H1 (cell line): ENCODE measurements at regions not wholly inside any gene's neighbourhood (a gene's known extent, or its start where the extent isn't known, plus 50 kb on each side); places are given as distances from the start of the nearest gene placed in this dataset.

Experiments
- CTCF ChIA-PET: fragments of 300-600 bp; sonication (Branson Sonifier 250); formaldehyde crosslinking; loops from one replicate; lab custom pipeline; 2021; ENCODE audit not compliant: partially characterized antibody; lab: Charles Lee
- POLR2A ChIA-PET: fragments of 300-600 bp; sonication (Branson Sonifier 250); formaldehyde crosslinking; loops from one replicate; lab custom pipeline; 2021; ENCODE audit warnings: inconsistent platforms; ENCODE audit not compliant: partially characterized antibody; lab: Charles Lee
- DNase-seq, 2 experiments: peaks; one replicate each; pipeline versions ENCODE4 v3.0.0 to v3.0.0-alpha.2; 2010 to 2022; ENCODE audit warnings: low spot score in 2 of 2, low read depth in 1 of 2, mixed read lengths in 1 of 2
- FAIRE-seq: peaks from 2 replicates; lab custom pipeline; 2011; peaks lifted over from hg19 to GRCh38; lab: Jason Lieb, UNC
- H2AFZ ChIP-seq: 2 replicates; pipeline ENCODE4 v1.8.1; 2012; ENCODE audit warnings: low read length, inconsistent platforms
- H2AK5ac ChIP-seq: 2 replicates; pipeline ENCODE4 v1.6.1; 2013; ENCODE audit warnings: low read depth, low read length
- H2BK120ac ChIP-seq: replicated peaks from 2 replicates; pipeline ENCODE3; 2013; ENCODE audit warnings: low read depth, low read length, inconsistent platforms
- H2BK12ac ChIP-seq: 2 replicates; pipeline ENCODE4 v1.6.1; 2013; ENCODE audit warnings: low read depth, low read length
- H2BK15ac ChIP-seq: 2 replicates; pipeline ENCODE4 v1.6.1; 2013; ENCODE audit warnings: low read length
- H2BK20ac ChIP-seq: 2 replicates; pipeline ENCODE4 v1.6.1; 2013; ENCODE audit warnings: low read length
- H2BK5ac ChIP-seq: 2 replicates; pipeline ENCODE4 v1.6.1; 2013; ENCODE audit warnings: low read depth, low read length
- H3K14ac ChIP-seq: 2 replicates; pipeline ENCODE4 v1.6.1; 2013; ENCODE audit warnings: inconsistent platforms; ENCODE audit not compliant: insufficient read length
- H3K18ac ChIP-seq: 2 replicates; pipeline ENCODE4 v1.6.1; 2013; ENCODE audit warnings: low read length; ENCODE audit errors: extremely low read depth
- H3K23ac ChIP-seq: 2 replicates; pipeline ENCODE4 v1.6.1; 2013; ENCODE audit warnings: inconsistent platforms; ENCODE audit not compliant: insufficient read length
- H3K23me2 ChIP-seq: 2 replicates; pipeline ENCODE4 v1.6.1; 2013; ENCODE audit warnings: low read depth, low read length
- H3K27ac ChIP-seq: 2 replicates; pipeline ENCODE4 v1.6.1; 2011; ENCODE audit warnings: low read depth, low read length, inconsistent platforms
- H3K27me3 ChIP-seq, 4 experiments: replicated peaks in 1 of 4; 1 replicate in 1 of 4; 2 replicates in 3 of 4; pipeline versions ENCODE4 v1.6.1 to v1.8.1; 2011 to 2013; ENCODE audit warnings: low read length in 3 of 4, mild to moderate bottlenecking in 3 of 4, inconsistent platforms in 2 of 4, mixed read lengths in 2 of 4, moderate library complexity in 1 of 4; ENCODE audit not compliant: control insufficient read depth in 3 of 4, insufficient read depth in 3 of 4; ENCODE audit errors: extremely low read depth in 1 of 4
- H3K36me3 ChIP-seq, 4 experiments: 2 replicates each; pipeline versions ENCODE4 v1.6.1 to v1.8.1; 2011 to 2013; ENCODE audit warnings: mild to moderate bottlenecking in 4 of 4, low read length in 3 of 4, moderate library complexity in 2 of 4, control low read depth in 1 of 4, inconsistent platforms in 1 of 4; ENCODE audit not compliant: insufficient read depth in 4 of 4, control insufficient read depth in 2 of 4
- H3K4ac ChIP-seq: replicated peaks from 2 replicates; pipeline ENCODE3; 2013; ENCODE audit warnings: low read length, low read depth, mixed read lengths, inconsistent platforms; ENCODE audit not compliant: insufficient read length
- H3K4me1 ChIP-seq, 4 experiments: replicated peaks in 1 of 4; 1 replicate in 1 of 4; 2 replicates in 3 of 4; pipeline versions ENCODE4 v1.6.1 to v1.8.1; 2011 to 2013; ENCODE audit warnings: low read length in 3 of 4, inconsistent platforms in 2 of 4, mixed read lengths in 1 of 4; ENCODE audit not compliant: insufficient read depth in 4 of 4, control insufficient read depth in 3 of 4
- H3K4me2 ChIP-seq, 2 experiments: 2 replicates each; pipeline versions ENCODE4 v1.6.1 to v1.8.1; 2011 to 2013; ENCODE audit warnings: low read depth in 2 of 2, low read length in 2 of 2, control low read depth in 1 of 2, inconsistent platforms in 1 of 2, mild to moderate bottlenecking in 1 of 2; ENCODE audit not compliant: insufficient read depth in 1 of 2
- H3K4me3 ChIP-seq, 4 experiments: fragments of 200-600, 300-600 bp in 1 of 4; sonication (generic), shearing (Covaris generic), sonication (Bioruptor Twin) in 1 of 4; 2 replicates each; pipeline versions ENCODE4 v1.5.1 to v1.8.1; 2011 to 2016; ENCODE audit warnings: low read length in 4 of 4, low read depth in 3 of 4, control low read depth in 2 of 4, inconsistent platforms in 2 of 4, mild to moderate bottlenecking in 2 of 4, mixed read lengths in 1 of 4, moderate library complexity in 1 of 4; ENCODE audit not compliant: insufficient read depth in 2 of 4; ENCODE audit errors: extremely low read depth in 1 of 4
- H3K56ac ChIP-seq: replicated peaks from 2 replicates; pipeline ENCODE3; 2013; ENCODE audit warnings: low read depth, mild to moderate bottlenecking, mixed read lengths, low read length, inconsistent platforms; ENCODE audit not compliant: insufficient read length
- H3K79me1 ChIP-seq: 2 replicates; pipeline ENCODE4 v1.6.1; 2013; ENCODE audit warnings: low read depth, low read length, control low read depth
- H3K79me2 ChIP-seq, 2 experiments: 2 replicates each; pipeline versions ENCODE4 v1.6.1 to v1.8.1; 2012 to 2013; ENCODE audit warnings: low read length in 2 of 2, mild to moderate bottlenecking in 2 of 2, inconsistent platforms in 1 of 2; ENCODE audit not compliant: insufficient read depth in 2 of 2, control insufficient read depth in 1 of 2
- H3K9ac ChIP-seq, 4 experiments: replicated peaks in 1 of 4; 1 replicate in 1 of 4; 2 replicates in 3 of 4; pipeline versions ENCODE4 v1.6.1 to v1.8.1; 2011 to 2013; ENCODE audit warnings: low read depth in 3 of 4, low read length in 3 of 4, control low read depth in 2 of 4, mild to moderate bottlenecking in 2 of 4, moderate library complexity in 2 of 4, inconsistent platforms in 1 of 4; ENCODE audit errors: extremely low read depth in 1 of 4
- H3K9me3 ChIP-seq, 2 experiments: 2 replicates each; pipeline versions ENCODE4 v1.6.1 to v1.8.1; 2012 to 2013; ENCODE audit warnings: mild to moderate bottlenecking in 2 of 2, moderate library complexity in 2 of 2, control low read depth in 1 of 2, inconsistent platforms in 1 of 2, low read depth in 1 of 2, low read length in 1 of 2, mixed read lengths in 1 of 2; ENCODE audit not compliant: insufficient read depth in 2 of 2
- H4K20me1 ChIP-seq, 2 experiments: replicated peaks in 1 of 2; 2 replicates each; pipeline versions ENCODE3 to v1.8.1; 2011 to 2013; ENCODE audit warnings: inconsistent platforms in 2 of 2, low read length in 2 of 2, mild to moderate bottlenecking in 1 of 2; ENCODE audit not compliant: insufficient read depth in 2 of 2, control insufficient read depth in 1 of 2
- H4K5ac ChIP-seq: 2 replicates; pipeline ENCODE4 v1.6.1; 2013; ENCODE audit warnings: low read length, low read depth, mixed read lengths, inconsistent platforms; ENCODE audit not compliant: insufficient read length
- H4K8ac ChIP-seq: 2 replicates; pipeline ENCODE4 v1.8.0; 2013; ENCODE audit warnings: mild to moderate bottlenecking, moderate library complexity, low read length, inconsistent platforms; ENCODE audit not compliant: insufficient read depth; ENCODE audit errors: extremely low read depth
- H4K91ac ChIP-seq: replicated peaks from 2 replicates; pipeline ENCODE3; 2013; ENCODE audit warnings: low read length, mixed read lengths, inconsistent platforms; ENCODE audit not compliant: insufficient read length
- CEBPB ChIP-seq: IDR thresholded peaks from 2 replicates; pipeline ENCODE4 v1.6.1; 2012; ENCODE audit warnings: low read depth, low read length
- RNF2 ChIP-seq: fragments of 200-900, 300-1000 bp; sonication (generic); IDR thresholded peaks from 2 replicates; pipeline ENCODE4 v1.7.1; 2016; ENCODE audit warnings: borderline replicate concordance, low read depth, mild to moderate bottlenecking, antibody characterized with exemption, low read length; ENCODE audit not compliant: poor library complexity, severe bottlenecking; ENCODE audit errors: missing control alignments
- RXRA ChIP-seq: IDR thresholded peaks from 2 replicates; pipeline ENCODE4 v1.6.1; 2011; ENCODE audit warnings: low read depth, mild to moderate bottlenecking, low read length, moderate library complexity; ENCODE audit not compliant: insufficient read depth
- SP1 ChIP-seq: IDR thresholded peaks from 2 replicates; pipeline ENCODE4 v1.6.1; 2011; ENCODE audit warnings: low read depth, low read length
- SP2 ChIP-seq: IDR thresholded peaks from 2 replicates; pipeline ENCODE4 v1.6.1; 2012; ENCODE audit warnings: mild to moderate bottlenecking, low read length, inconsistent platforms
- SP4 ChIP-seq: IDR thresholded peaks from 2 replicates; pipeline ENCODE4 v1.6.1; 2012; ENCODE audit warnings: low read length, inconsistent platforms
- WGBS, 2 experiments: shearing (Covaris generic) in 1 of 2; methylation state at CpG; one replicate each; pipeline versions ENCODE4 v1.1.6 to v1.1.7; 2013 to 2015; ENCODE audit warnings: low lambda C conversion rate in 2 of 2, mixed read lengths in 2 of 2, inconsistent platforms in 1 of 2, low coverage in 1 of 2, missing lambda C conversion rate in 1 of 2; ENCODE audit not compliant: insufficient replicate concordance in 2 of 2, insufficient coverage in 1 of 2, insufficient read length in 1 of 2; ENCODE audit errors: extremely low coverage in 1 of 2, missing lambda C conversion rate in 1 of 2; 5-methylcytosine and 5-hydroxymethylcytosine counted together

DNA sequence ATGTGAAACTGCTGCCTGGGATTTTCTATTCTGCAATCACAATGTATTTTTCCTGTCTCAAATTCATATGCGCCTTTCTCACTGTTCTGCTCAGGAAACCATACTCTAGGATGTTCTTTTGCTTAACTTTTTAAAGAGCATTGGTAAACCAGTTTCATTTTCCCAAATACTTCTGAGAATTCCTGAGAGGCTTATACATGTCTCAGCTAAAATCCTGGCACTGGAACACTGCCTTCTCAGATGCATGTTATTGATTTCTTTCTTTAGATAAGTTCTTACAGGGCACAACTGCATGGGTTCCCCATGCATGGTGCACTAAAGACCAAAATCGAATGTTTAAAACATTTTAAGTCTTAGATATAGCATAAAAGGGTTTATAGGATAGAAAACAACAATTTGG, 178.3 kb upstream of the PLSCR5 start:
- H3K23me2 ChIP-seq: peaks cover 2% of the 10 kb centered on the region
- H3K79me1 ChIP-seq: no peaks in the 10 kb centered on the region
- no peak overlapping the region for H3K4me2 ChIP-seq
- H2BK15ac ChIP-seq: no peak overlapping the region
- no peaks in the 10 kb centered on the region for H3K27me3 ChIP-seq
- no peak overlapping the region for H2BK12ac ChIP-seq
- no peak overlapping the region for H3K4ac ChIP-seq
- ChIA-PET POLR2A (no interaction called here), CTCF (interaction anchor here (0.6 to 0.9 kb wide), 2 partner anchors 598 to 1345 kb away, joined by 3 read pairs; no protein-coding TSS in a partner anchor)
- no peak overlapping the region for H2AK5ac ChIP-seq
- H3K56ac ChIP-seq: no peak overlapping the region
- H3K18ac ChIP-seq: no peak overlapping the region
- no peak overlapping the region for H4K5ac ChIP-seq
- no peak overlapping the region for H3K4me3 ChIP-seq
- H4K8ac ChIP-seq: no peak overlapping the region
- H3K4me1 ChIP-seq: peaks cover 0 to 4% (median 1%) of the 10 kb centered on the region in 4 experiments; a peak in 2 of 7 replicates
- no peak for DNase-seq
- no peaks in the 10 kb centered on the region for H4K20me1 ChIP-seq
- H4K91ac ChIP-seq: no peak overlapping the region
- H2AFZ ChIP-seq: no peak overlapping the region
- H3K79me2 ChIP-seq: no peaks in the 10 kb centered on the region
- no peak for FAIRE-seq
- no peak overlapping the region for H3K23ac ChIP-seq
- TF ChIP-seq CEBPB (no peak), SP4 (no peak), RXRA (no peak), SP2 (no peak), SP1 (no peak), RNF2 (no peak)
- H3K27ac ChIP-seq: no peak overlapping the region
- WGBS, 2 experiments: 95% methylated on average over 2 of the region's 2 CpGs; no CpG with 5 or more reads in 1 of the 2 experiments
- H3K36me3 ChIP-seq: no peaks in the 10 kb centered on the region
- no peak overlapping the region for H2BK5ac ChIP-seq
- no peak overlapping the region for H2BK120ac ChIP-seq
- H2BK20ac ChIP-seq: no peak overlapping the region
- H3K9me3 ChIP-seq: no peaks in the 10 kb centered on the region
- no peak overlapping the region for H3K9ac ChIP-seq
- H3K14ac ChIP-seq: no peak overlapping the region
